NCI-H510A (cell line): ENCODE measurements at regions not wholly inside any gene's neighbourhood (a gene's known extent, or its start where the extent isn't known, plus 50 kb on each side); places are given as distances from the start of the nearest gene placed in this dataset.

ENCODE experiments used
- DNase-seq: peaks from one replicate; lab custom pipeline; 2025; lab: John Stamatoyannopoulos, UW

GRCh38 chr1:29664711-29665110 lies 428.4 kb downstream of the PTPRU start:
- DNase-seq: no peak

- no peak for DNase-seq
Observed at GRCh38 chr1:29658688-29659087, 422.4 kb downstream of the PTPRU start.

- no peak for DNase-seq
Observed at GRCh38 chr1:29657816-29658215, 421.5 kb downstream of the PTPRU start.

GRCh38 chr1:29655945-29656850 lies 419.9 kb downstream of the PTPRU start:
- DNase-seq: no peak

GRCh38 chr1:29655145-29655544 lies 418.8 kb downstream of the PTPRU start:
- no peak for DNase-seq

- no peak for DNase-seq
Observed at GRCh38 chr1:29653886-29654450, 417.6 kb downstream of the PTPRU start.

GRCh38 chr1:29653034-29653810 lies 416.9 kb downstream of the PTPRU start:
- no peak for DNase-seq

- DNase-seq: no peak
Observed at GRCh38 chr1:29651684-29652665, 415.7 kb downstream of the PTPRU start.

- DNase-seq: no peak
Observed at GRCh38 chr1:29651246-29651645, 414.9 kb downstream of the PTPRU start.

- DNase-seq: no peak
Observed at GRCh38 chr1:29650476-29650875, 414.2 kb downstream of the PTPRU start.

- DNase-seq: no peak
Observed at GRCh38 chr1:29650041-29650400, 413.7 kb downstream of the PTPRU start.

- no peak for DNase-seq
Observed at GRCh38 chr1:29649189-29650040, 413.1 kb downstream of the PTPRU start.

- DNase-seq: no peak
Observed at GRCh38 chr1:29648798-29649188, 412.5 kb downstream of the PTPRU start.

GRCh38 chr1:29648026-29648425 lies 411.7 kb downstream of the PTPRU start:
- DNase-seq: no peak

- no peak for DNase-seq
Observed at GRCh38 chr1:29647581-29647980, 411.3 kb downstream of the PTPRU start.

GRCh38 chr1:29646161-29646775 lies 409.9 kb downstream of the PTPRU start:
- no peak for DNase-seq

- no peak for DNase-seq
Observed at GRCh38 chr1:29645586-29645985, 409.3 kb downstream of the PTPRU start.

GRCh38 chr1:29644812-29645211 lies 408.5 kb downstream of the PTPRU start:
- DNase-seq: no peak

GRCh38 chr1:29643838-29644440 lies 407.6 kb downstream of the PTPRU start:
- DNase-seq: no peak

- no peak for DNase-seq
Observed at GRCh38 chr1:29643281-29643680, 407.0 kb downstream of the PTPRU start.
